ENCODE measurements at regions not wholly inside any gene's neighbourhood (a gene's known extent, or its start where the extent isn't known, plus 50 kb on each side); places are given as distances from the start of the nearest gene placed in this dataset.

GRCh38 chr11:23688411-23688810 lies 808.4 kb upstream of the LUZP2 start:
- no peak for TF ChIP-seq CTCF (IDR thresholded peaks at IDR 0.05; ENCODE audit: insufficient read depth, low read length)

GRCh38 chr11:23688835-23689234 lies 808.0 kb upstream of the LUZP2 start:
- no peak for DNase-seq (ENCODE audit: low read depth)
- no peak overlapping the region for H3K4me3 ChIP-seq (ENCODE audit: low read depth, low read length)
- TF ChIP-seq CTCF (IDR thresholded peaks at IDR 0.05; ENCODE audit: insufficient read depth, low read length): no peak

More at GRCh38 chr11:23688411-23688810, 808.4 kb upstream of the LUZP2 start:
- DNase-seq (ENCODE audit: low read depth): no peak
- no peak overlapping the region for H3K4me3 ChIP-seq (ENCODE audit: low read depth, low read length)

- no peak overlapping the region for H3K4me3 ChIP-seq (ENCODE audit: low read depth, low read length)
- TF ChIP-seq CTCF (IDR thresholded peaks at IDR 0.05; ENCODE audit: insufficient read depth, low read length): no peak
- no peak for DNase-seq (ENCODE audit: low read depth)
These were observed 800.0 kb upstream of the LUZP2 start for GRCh38 chr11:23696688-23697415.

- no peak for TF ChIP-seq CTCF (IDR thresholded peaks at IDR 0.05; ENCODE audit: insufficient read depth, low read length)
- H3K4me3 ChIP-seq (ENCODE audit: low read depth, low read length): no peak overlapping the region
These were observed 792.7 kb upstream of the LUZP2 start for GRCh38 chr11:23704183-23704582.

GRCh38 chr11:23711981-23712380 lies 784.9 kb upstream of the LUZP2 start:
- H3K4me3 ChIP-seq (ENCODE audit: low read depth, low read length): no peak overlapping the region
- DNase-seq (ENCODE audit: low read depth): no peak
- TF ChIP-seq CTCF (IDR thresholded peaks at IDR 0.05; ENCODE audit: insufficient read depth, low read length): no peak

More at GRCh38 chr11:23704183-23704582, 792.7 kb upstream of the LUZP2 start:
- DNase-seq (ENCODE audit: low read depth): no peak

GRCh38 chr11:23719016-23719415 lies 777.8 kb upstream of the LUZP2 start:
- DNase-seq (ENCODE audit: low read depth): no peak
- H3K4me3 ChIP-seq (ENCODE audit: low read depth, low read length): no peak overlapping the region
- no peak for TF ChIP-seq CTCF (IDR thresholded peaks at IDR 0.05; ENCODE audit: insufficient read depth, low read length)

GRCh38 chr11:23723861-23724260 lies 773.0 kb upstream of the LUZP2 start:
- H3K4me3 ChIP-seq (ENCODE audit: low read depth, low read length): no peak overlapping the region
- no peak for TF ChIP-seq CTCF (IDR thresholded peaks at IDR 0.05; ENCODE audit: insufficient read depth, low read length)
- DNase-seq (ENCODE audit: low read depth): no peak

Measured in fibroblast of the aortic adventitia (primary cell).